K562 (cell line): ENCODE measurements at regions not wholly inside any gene's neighbourhood (a gene's known extent, or its start where the extent isn't known, plus 50 kb on each side); places are given as distances from the start of the nearest gene placed in this dataset.
A peak's percentile ranks its signal among the peaks of the same experiment; 100 is the strongest.

Source experiments
- ATAC-seq: fragments of 200-7000 bp; cut with Tn5 transposase; 3 replicates; pipeline ENCODE4 v1.9.1; 2020; ENCODE audit warnings: moderate library complexity
- BruUV-seq: library from RNA; stranded (reverse); fragments of 400-500 nt; replicated peaks from 2 replicates; lab custom pipeline; 2021; lab: Mats Ljungman, UMichigan
- CTCF ChIA-PET: fragments of 300-600 bp; formaldehyde crosslinking; extraction: SDS; loops from one replicate; lab custom pipeline; 2021; ENCODE audit warnings: low intra/inter-chr PET ratio; lab: Yijun Ruan, JAX
- POLR2A ChIA-PET: fragments of 300-600, 350-650 bp; sonication (Branson Sonifier 250); formaldehyde crosslinking; extraction: SDS; loops from one replicate; lab custom pipeline; 2021; ENCODE audit warnings: antibody characterized with exemption, inconsistent platforms; lab: Yijun Ruan, JAX
- DNase-seq, 4 experiments: peaks; one replicate each; pipeline versions ENCODE4 v3.0.0 to v3.0.0-alpha.2; 2011 to 2018; ENCODE audit warnings: low spot score in 3 of 4, mixed read lengths in 3 of 4; ENCODE audit errors: extremely low read depth in 1 of 4
- FAIRE-seq: peaks from 2 replicates; lab custom pipeline; 2011; peaks lifted over from hg19 to GRCh38; lab: Jason Lieb, UNC
- H2AFZ ChIP-seq: 2 replicates; pipeline ENCODE4 v1.6.0; 2011; ENCODE audit warnings: low read depth, low read length, control low read depth, inconsistent platforms
- H3K27ac ChIP-seq: fragments of 200-600 bp; 3 replicates; pipeline ENCODE4 v1.8.0; 2011; ENCODE audit warnings: low read depth, mild to moderate bottlenecking, control low read depth, inconsistent platforms, low read length, moderate library complexity, mixed read lengths; ENCODE audit errors: extremely low read depth
- H3K27me3 ChIP-seq, 2 experiments: fragments of 300-600 bp in 1 of 2; 2 replicates in 1 of 2; 3 replicates in 1 of 2; pipeline versions ENCODE4 v1.6.0 to v1.8.0; 2011; ENCODE audit warnings: inconsistent platforms in 2 of 2, low read length in 2 of 2, mild to moderate bottlenecking in 1 of 2, mixed read lengths in 1 of 2, moderate library complexity in 1 of 2; ENCODE audit not compliant: control insufficient read depth in 2 of 2, insufficient read depth in 2 of 2
- H3K36me3 ChIP-seq: fragments of 300-600 bp; 3 replicates; pipeline ENCODE4 v1.8.0; 2011; ENCODE audit warnings: mild to moderate bottlenecking, low read length, inconsistent platforms; ENCODE audit not compliant: control insufficient read depth, insufficient read depth
- H3K4me1 ChIP-seq, 2 experiments: fragments of 200-600 bp in 1 of 2; replicated peaks in 1 of 2; 2 replicates in 1 of 2; 3 replicates in 1 of 2; pipeline versions ENCODE4 v1.5.1 to v1.8.0; 2011; ENCODE audit warnings: inconsistent platforms in 2 of 2, low read length in 2 of 2, mild to moderate bottlenecking in 1 of 2, mixed read lengths in 1 of 2, moderate library complexity in 1 of 2; ENCODE audit not compliant: control insufficient read depth in 2 of 2, insufficient read depth in 2 of 2
- H3K4me2 ChIP-seq: 2 replicates; pipeline ENCODE4 v1.6.1; 2011; ENCODE audit warnings: low read length, control low read depth, inconsistent platforms, mixed read lengths; ENCODE audit not compliant: insufficient read depth
- H3K4me3 ChIP-seq: fragments of 200-600 bp; sonication (generic), shearing (Covaris generic); 2 replicates; pipeline ENCODE4 v1.5.1; 2016; ENCODE audit warnings: control low read depth, inconsistent platforms
- H3K79me2 ChIP-seq: fragments of 200-600 bp; 3 replicates; pipeline ENCODE4 v1.8.0; 2011; ENCODE audit warnings: low read length, inconsistent platforms; ENCODE audit not compliant: control insufficient read depth, insufficient read depth
- H3K9ac ChIP-seq, 2 experiments: 2 replicates each; pipeline versions ENCODE4 v1.6.0 to v1.6.1; 2011; ENCODE audit warnings: low read depth in 2 of 2, low read length in 2 of 2, control low read depth in 1 of 2, inconsistent platforms in 1 of 2, mild to moderate bottlenecking in 1 of 2, mixed read lengths in 1 of 2; ENCODE audit not compliant: insufficient read depth in 1 of 2
- H3K9me1 ChIP-seq: one replicate; pipeline ENCODE4 v1.6.0; 2011; ENCODE audit warnings: inconsistent platforms, mild to moderate bottlenecking, low read length, moderate library complexity; ENCODE audit not compliant: control insufficient read depth, insufficient read depth
- H3K9me3 ChIP-seq: replicated peaks from 2 replicates; pipeline ENCODE4 v1.5.1; 2011; ENCODE audit warnings: low read depth, low read length, inconsistent platforms; ENCODE audit not compliant: control insufficient read depth, insufficient read depth
- H4K20me1 ChIP-seq: replicated peaks from 2 replicates; pipeline ENCODE4 v1.6.1; 2011; ENCODE audit warnings: low read length, inconsistent platforms, mixed read lengths; ENCODE audit not compliant: control insufficient read depth, insufficient read depth
- ATF7 ChIP-seq: fragments of 450-650 bp; IDR thresholded peaks from 2 replicates; pipeline ENCODE4 v1.7.1; 2014; ENCODE audit warnings: mild to moderate bottlenecking, moderate library complexity
- CBX3 ChIP-seq, 2 experiments: IDR thresholded peaks; 1 replicate in 1 of 2; 2 replicates in 1 of 2; pipeline ENCODE4 v1.6.1; 2012; ENCODE audit warnings: inconsistent platforms in 2 of 2, low read length in 2 of 2, borderline replicate concordance in 1 of 2, control low read depth in 1 of 2
- CHAMP1 ChIP-seq: fragments of 450-650 bp; IDR thresholded peaks from 2 replicates; pipeline ENCODE4 v1.6.1; 2016; ENCODE audit warnings: mild to moderate bottlenecking
- GATAD2B ChIP-seq: fragments of 450-650 bp; IDR thresholded peaks from 2 replicates; pipeline ENCODE4 v1.6.1; 2017; ENCODE audit warnings: mild to moderate bottlenecking, borderline replicate concordance
- KAT7 ChIP-seq: sonication (generic); formaldehyde crosslinking; IDR thresholded peaks from 2 replicates; pipeline ENCODE4 v1.8.0; 2022; ENCODE audit warnings: missing genetic modification reagents, mild to moderate bottlenecking, borderline replicate concordance
- KDM1A ChIP-seq, 2 experiments: fragments of 450-650 bp; IDR thresholded peaks; 2 replicates each; pipeline ENCODE4 v1.6.1; 2016; ENCODE audit warnings: mild to moderate bottlenecking in 2 of 2
- MECOM ChIP-seq: fragments of 250-450 bp; sonication (Bioruptor Pico); IDR thresholded peaks from 2 replicates; pipeline ENCODE4 v1.8.0; 2022; ENCODE audit warnings: inconsistent platforms
- NBN ChIP-seq: fragments of 450-650 bp; IDR thresholded peaks from 2 replicates; pipeline ENCODE4 v1.6.1; 2016; ENCODE audit warnings: low read depth, mild to moderate bottlenecking
- NFXL1 ChIP-seq: fragments of 450-650 bp; formaldehyde crosslinking; IDR thresholded peaks from 2 replicates; pipeline ENCODE4 v1.4.0; 2021; ENCODE audit warnings: mild to moderate bottlenecking
- PHF21A ChIP-seq: fragments of 450-650 bp; IDR thresholded peaks from 2 replicates; pipeline ENCODE4 v1.6.1; 2017; ENCODE audit warnings: low read depth, borderline replicate concordance
- PRPF4 ChIP-seq: fragments of 200-400 bp; formaldehyde crosslinking; IDR thresholded peaks from one replicate; pipeline ENCODE4 v1.6.1; 2017; ENCODE audit warnings: low read length, low read depth, mild to moderate bottlenecking; ENCODE audit not compliant: insufficient read depth, poor library complexity, severe bottlenecking
- ZNF134 ChIP-seq: fragments of 250-450 bp; sonication (Bioruptor Pico); conservative IDR thresholded peaks from 2 replicates; pipeline ENCODE4 v1.4.0; 2020
- ZNF518B ChIP-seq: fragments of 250-450 bp; sonication (Bioruptor Pico); IDR thresholded peaks from 2 replicates; pipeline ENCODE4 v1.5.0; 2021; ENCODE audit warnings: mild to moderate bottlenecking, moderate library complexity
- WGBS: fragments of 100-300 bp; shearing (Covaris generic); methylation state at CpG from one replicate; pipeline ENCODE4 v1.1.6; 2016; ENCODE audit warnings: low coverage, mixed read lengths; ENCODE audit not compliant: insufficient coverage; ENCODE audit errors: missing lambda C conversion rate; 5-methylcytosine and 5-hydroxymethylcytosine counted together
- in situ Hi-C: fragments of 300-500 bp; cut with MboI; formaldehyde crosslinking; loops from 4 replicates; pipeline ENCODE4 v1.15.0; 2018; ENCODE audit warnings: inconsistent platforms, mixed read lengths
- intact Hi-C: fragments of 100-400 bp; cut with micrococcal nuclease; formaldehyde crosslinking; loops from 2 replicates; pipeline ENCODE4 v1.14.2; 2022
- TF ChIP-seq, protein P1 (sequence below), 2 experiments: IDR thresholded peaks in 1 of 2; conservative IDR thresholded peaks in 1 of 2; 2 replicates each; pipeline ENCODE4 v1.6.1; 2016; ENCODE audit warnings: low read depth in 2 of 2, mild to moderate bottlenecking in 1 of 2, missing compliant biosample characterization in 1 of 2, missing genetic modification characterization in 1 of 2, moderate library complexity in 1 of 2

DNA sequence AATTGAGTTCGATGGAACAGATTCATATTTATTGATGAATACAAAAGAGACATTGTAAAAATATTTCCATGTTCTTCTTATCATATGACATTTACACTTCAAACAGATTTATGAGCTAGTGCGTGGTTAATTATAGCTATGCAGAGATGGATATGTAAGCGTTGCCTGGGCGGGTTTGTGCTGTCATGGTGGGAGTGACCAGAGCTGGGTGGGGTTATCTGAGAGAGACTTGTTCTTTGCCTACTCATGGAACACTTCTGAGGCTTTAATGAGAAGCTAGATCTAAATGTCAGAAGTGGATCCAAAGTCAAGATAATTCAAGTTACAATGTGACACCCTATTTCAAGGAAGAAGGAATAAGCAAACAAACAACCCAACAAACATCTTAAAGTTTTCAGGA is 162.3 kb upstream of the ZEB2 start:
- peaks cover 0 to 23% of the 10 kb centered on the region in 2 experiments; a peak in 3 of 5 replicates for H3K4me1 ChIP-seq
- no peaks in the 10 kb centered on the region for H4K20me1 ChIP-seq
- no TSS peak for BruUV-seq
- no peak overlapping the region for H3K4me3 ChIP-seq
- H3K79me2 ChIP-seq, result no peaks in the 10 kb centered on the region
- 3% methylated on average over 4 of the region's 4 CpGs for WGBS
- intact Hi-C loops, result loop anchor here (5.0 kb wide), 1 partner anchor 85 kb away; no protein-coding TSS in a partner anchor
- peak overlapping the region in 1 of 2 experiments; percentile 28; a peak in 1 of 4 replicates for H3K9ac ChIP-seq
- ChIA-PET POLR2A (interaction anchor here (1.0 to 1.6 kb wide), 3 partner anchors 14 to 179 kb away, joined by 3 to 4 read pairs (median 4); no protein-coding TSS in a partner anchor), CTCF (no interaction called here)
- H2AFZ ChIP-seq, result peak overlapping the region; percentile 78
- in situ Hi-C loops, result no loop called here
- H3K27me3 ChIP-seq, result no peaks in the 10 kb centered on the region
- H3K27ac ChIP-seq, result peak overlapping the region; percentile 55; the same call in 2 of the 3 replicates
- H3K9me1 ChIP-seq, result no peaks in the 10 kb centered on the region
- FAIRE-seq (peak; percentile 93), DNase-seq (peak; percentile 30 to 87 (median 60)), ATAC-seq (peak; percentile 99)
- H3K36me3 ChIP-seq, result no peaks in the 10 kb centered on the region
- H3K9me3 ChIP-seq, result no peaks in the 10 kb centered on the region
- H3K4me2 ChIP-seq, result peak overlapping the region; percentile 44; the same call in 1 of the 2 replicates
- TF ChIP-seq GATAD2B, result no peak
- TF ChIP-seq CHAMP1, result 0 out of 2 replicates have a peak, but pooled peaks have one; percentile 22
- TF ChIP-seq CBX3 (IDR thresholded peaks at IDR 0.05; ENCODE audit: borderline replicate concordance in 1 of 2, low read length in 2 of 2), result peak in 1 of 2 experiments; percentile 32; a peak in 1 of 3 replicates
- TF ChIP-seq KAT7 (CRISPR knock-in tag), result no peak
- no peak for TF ChIP-seq PRPF4
- TF ChIP-seq, protein P1, sequence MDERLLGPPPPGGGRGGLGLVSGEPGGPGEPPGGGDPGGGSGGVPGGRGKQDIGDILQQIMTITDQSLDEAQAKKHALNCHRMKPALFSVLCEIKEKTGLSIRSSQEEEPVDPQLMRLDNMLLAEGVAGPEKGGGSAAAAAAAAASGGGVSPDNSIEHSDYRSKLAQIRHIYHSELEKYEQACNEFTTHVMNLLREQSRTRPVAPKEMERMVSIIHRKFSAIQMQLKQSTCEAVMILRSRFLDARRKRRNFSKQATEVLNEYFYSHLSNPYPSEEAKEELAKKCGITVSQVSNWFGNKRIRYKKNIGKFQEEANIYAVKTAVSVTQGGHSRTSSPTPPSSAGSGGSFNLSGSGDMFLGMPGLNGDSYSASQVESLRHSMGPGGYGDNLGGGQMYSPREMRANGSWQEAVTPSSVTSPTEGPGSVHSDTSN (CRISPR knock-in tag; IDR thresholded peaks at IDR 0.05; ENCODE audit: low read depth), result no peak
- TF ChIP-seq, protein P1 (tag; conservative IDR thresholded peaks at IDR 0.05; ENCODE audit: low read depth), result peak; percentile 93
- TF ChIP-seq ATF7, result peak; percentile 12; the same call in 1 of the 2 replicates
- TF ChIP-seq NFXL1 (CRISPR knock-in tag), result no peak
- TF ChIP-seq KDM1A (IDR thresholded peaks at IDR 0.05), result peak; percentile 46 to 64; a peak in 2 of 4 replicates
- TF ChIP-seq PHF21A, result peak; percentile 22; the same call in 1 of the 2 replicates
- no peak for TF ChIP-seq ZNF134 (CRISPR knock-in tag)
- no peak for TF ChIP-seq ZNF518B
- no peak for TF ChIP-seq NBN
- peak; percentile 10; the same call in 1 of the 2 replicates for TF ChIP-seq MECOM (CRISPR knock-in tag)
